ENCODE measurements at regions not wholly inside any gene's neighbourhood (a gene's known extent, or its start where the extent isn't known, plus 50 kb on each side); places are given as distances from the start of the nearest gene placed in this dataset.

- intact Hi-C loops (cut with DNase I; ENCODE audit: low total_unique reads) (no loop called here), in situ Hi-C loops (cut with MboI; ENCODE audit: low sequenced_read_pairs in 4 of 4) (no loop called here)
- Histone ChIP-seq H3K27ac (no peak overlapping the region), H3K4me3 (no peak overlapping the region), H3K9me3 (no peaks in the 10 kb centered on the region), H3K27me3 (no peaks in the 10 kb centered on the region), H3K4me1 (no peaks in the 10 kb centered on the region), H3K36me3 (no peaks in the 10 kb centered on the region)
- TF ChIP-seq POLR2A (IDR thresholded peaks at IDR 0.05) (no peak), CTCF (IDR thresholded peaks at IDR 0.05 in 4 of 5, conservative IDR thresholded peaks at IDR 0.05 in 1 of 5) (no peak)
- DNase-seq: no peak
- ATAC-seq: no peak
Observed at GRCh38 chr4:128484896-128485295, 197.3 kb upstream of the PGRMC2 start.

GRCh38 chr4:128483816-128484215 is 196.2 kb upstream of the PGRMC2 start:
- TF ChIP-seq CTCF (IDR thresholded peaks at IDR 0.05 in 4 of 5, conservative IDR thresholded peaks at IDR 0.05 in 1 of 5): no peak
- no peak for TF ChIP-seq POLR2A (IDR thresholded peaks at IDR 0.05)
- Histone ChIP-seq H3K9me3 (no peaks in the 10 kb centered on the region), H3K36me3 (no peaks in the 10 kb centered on the region), H3K27ac (no peak overlapping the region), H3K4me3 (no peak overlapping the region), H3K4me1 (no peaks in the 10 kb centered on the region), H3K27me3 (no peaks in the 10 kb centered on the region)
- in situ Hi-C loops (cut with MboI; ENCODE audit: low sequenced_read_pairs in 4 of 4) (no loop called here), intact Hi-C loops (cut with DNase I; ENCODE audit: low total_unique reads) (no loop called here)
- ATAC-seq: no peak
- DNase-seq: no peak

- H3K27me3 ChIP-seq: no peaks in the 10 kb centered on the region
- no peak for ATAC-seq
- H3K36me3 ChIP-seq: no peaks in the 10 kb centered on the region
- DNase-seq: no peak
- no peaks in the 10 kb centered on the region for H3K4me1 ChIP-seq
- no peak for TF ChIP-seq POLR2A (IDR thresholded peaks at IDR 0.05)
- TF ChIP-seq CTCF (IDR thresholded peaks at IDR 0.05 in 4 of 5, conservative IDR thresholded peaks at IDR 0.05 in 1 of 5): no peak
- H3K9me3 ChIP-seq: no peaks in the 10 kb centered on the region
- in situ Hi-C loops (cut with MboI; ENCODE audit: low sequenced_read_pairs in 4 of 4): no loop called here
- no peak overlapping the region for H3K4me3 ChIP-seq
- intact Hi-C loops (cut with DNase I; ENCODE audit: low total_unique reads): no loop called here
- no peak overlapping the region for H3K27ac ChIP-seq
Observed at GRCh38 chr4:128483041-128483440, 195.4 kb upstream of the PGRMC2 start.

- DNase-seq (no peak), ATAC-seq (no peak)
- Histone ChIP-seq H3K9me3 (no peaks in the 10 kb centered on the region), H3K27me3 (no peaks in the 10 kb centered on the region), H3K4me1 (no peaks in the 10 kb centered on the region), H3K36me3 (no peaks in the 10 kb centered on the region), H3K27ac (no peak overlapping the region), H3K4me3 (no peak overlapping the region)
- intact Hi-C loops (cut with DNase I; ENCODE audit: low total_unique reads): no loop called here
- in situ Hi-C loops (cut with MboI; ENCODE audit: low sequenced_read_pairs in 4 of 4): no loop called here
- TF ChIP-seq CTCF (IDR thresholded peaks at IDR 0.05 in 4 of 5, conservative IDR thresholded peaks at IDR 0.05 in 1 of 5) (no peak), POLR2A (IDR thresholded peaks at IDR 0.05) (no peak)
Observed at GRCh38 chr4:128481752-128482480, 194.3 kb upstream of the PGRMC2 start.

GRCh38 chr4:128480945-128481344 is 193.3 kb upstream of the PGRMC2 start:
- Histone ChIP-seq H3K9me3 (no peaks in the 10 kb centered on the region), H3K27me3 (no peaks in the 10 kb centered on the region), H3K27ac (no peak overlapping the region), H3K4me3 (no peak overlapping the region), H3K36me3 (no peaks in the 10 kb centered on the region), H3K4me1 (no peaks in the 10 kb centered on the region)
- DNase-seq (no peak), ATAC-seq (no peak)
- in situ Hi-C loops (cut with MboI; ENCODE audit: low sequenced_read_pairs in 4 of 4) (no loop called here), intact Hi-C loops (cut with DNase I; ENCODE audit: low total_unique reads) (no loop called here)
- TF ChIP-seq POLR2A (IDR thresholded peaks at IDR 0.05): no peak
- no peak for TF ChIP-seq CTCF (IDR thresholded peaks at IDR 0.05 in 4 of 5, conservative IDR thresholded peaks at IDR 0.05 in 1 of 5)

All from gastrocnemius medialis (tissue), 4 donors.